ENCODE measurements at regions not wholly inside any gene's neighbourhood (a gene's known extent, or its start where the extent isn't known, plus 50 kb on each side); places are given as distances from the start of the nearest gene placed in this dataset.
"Not testable (repeated sequence)": the region's sequence is repeated elsewhere in the genome, so short reads cannot be mapped to it uniquely, and the experiment has no call there.

GRCh38 chr3:70464465-70464864 lies 152.0 kb upstream of the MDFIC2 start:
- Histone ChIP-seq H3K27ac (ENCODE audit: low read depth, low read length) (no peak overlapping the region), H3K14ac (ENCODE audit: low read length) (no peak overlapping the region), H3K4me1 (ENCODE audit: control insufficient read depth in 1 of 2, insufficient read depth in 2 of 2, low read length in 2 of 2) (no peaks in the 10 kb centered on the region), H2AFZ (ENCODE audit: insufficient read depth, low read length, poor library complexity) (no peak overlapping the region), H4K91ac (ENCODE audit: low read depth, low read length) (no peak overlapping the region), H3K23ac (ENCODE audit: low read length) (no peak overlapping the region), H2BK5ac (ENCODE audit: low read depth, low read length, poor library complexity) (no peak overlapping the region), H4K8ac (ENCODE audit: low read depth, low read length) (no peak overlapping the region), H3K4ac (ENCODE audit: low read depth, low read length) (no peak overlapping the region), H3K9ac (ENCODE audit: low read length) (no peak overlapping the region), H3K79me1 (ENCODE audit: low read length) (no peaks in the 10 kb centered on the region), H3K4me3 (ENCODE audit: low read depth, low read length) (no peak overlapping the region), H4K12ac (ENCODE audit: low read depth, low read length) (no peak overlapping the region), H3K18ac (ENCODE audit: low read length) (no peak overlapping the region), H3K27me3 (ENCODE audit: insufficient read depth, low read length) (no peaks in the 10 kb centered on the region), H3K9me3 (ENCODE audit: insufficient read depth, low read depth, low read length) (no peaks in the 10 kb centered on the region), H2AK5ac (ENCODE audit: low read length) (no peak overlapping the region), H2BK12ac (ENCODE audit: low read length) (no peak overlapping the region), H3K4me2 (ENCODE audit: low read length) (no peak overlapping the region), H3K79me2 (ENCODE audit: control insufficient read depth, insufficient read depth, low read length, poor library complexity) (no peaks in the 10 kb centered on the region), H2BK120ac (ENCODE audit: insufficient read depth, low read length, poor library complexity) (no peak overlapping the region), H3K36me3 (ENCODE audit: control insufficient read depth in 1 of 2, insufficient read depth in 2 of 2, low read length in 2 of 2) (no peaks in the 10 kb centered on the region)
- no CpG with 5 or more reads among the region's 5 CpGs for WGBS (ENCODE audit: extremely low coverage, insufficient coverage, insufficient read length)
- no peak for DNase-seq

DNA sequence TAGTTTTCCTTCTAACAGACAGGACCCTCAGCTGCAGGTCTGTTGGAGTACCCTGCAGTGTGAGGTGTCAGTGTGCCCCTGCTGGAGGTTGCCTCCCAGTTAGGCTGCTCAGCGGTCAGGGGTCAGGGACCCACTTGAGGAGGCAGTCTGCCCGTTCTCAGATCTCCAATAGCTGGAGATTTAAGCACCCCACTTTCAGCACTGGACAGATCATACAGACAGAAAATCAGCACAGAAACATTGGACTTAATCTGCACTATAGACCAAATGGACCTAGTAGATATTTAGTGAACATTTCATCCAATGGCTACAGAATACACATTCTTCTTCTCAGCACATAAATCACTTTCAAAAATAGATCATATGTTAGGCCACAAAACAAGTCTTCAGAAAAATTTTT lies 137.8 kb upstream of the MDFIC2 start:
- WGBS (ENCODE audit: extremely low coverage, insufficient coverage, insufficient read length), result no CpG with 5 or more reads among the region's 2 CpGs

DNA sequence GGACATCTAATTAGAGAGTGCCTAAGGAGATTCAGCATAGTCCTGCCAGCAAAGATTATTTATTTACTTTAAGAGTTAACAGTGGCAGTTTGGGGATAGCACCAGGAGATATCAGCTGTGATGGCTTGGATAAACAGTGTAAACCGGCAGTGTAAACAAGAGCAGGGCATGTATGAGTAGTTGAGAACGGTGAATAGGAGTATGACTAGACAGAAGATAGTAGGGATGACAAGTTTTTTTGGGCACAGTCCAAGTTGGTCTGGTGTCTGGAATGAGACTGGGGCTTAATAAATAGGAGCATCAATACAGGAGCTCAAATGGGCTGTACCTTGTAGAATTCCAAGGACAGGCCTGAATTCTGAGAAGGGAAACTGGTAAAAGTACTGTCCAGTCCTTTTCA lies 123.0 kb upstream of the MDFIC2 start:
- H4K8ac ChIP-seq (ENCODE audit: low read depth, low read length); H2BK5ac ChIP-seq (ENCODE audit: low read depth, low read length, poor library complexity); H3K9me3 ChIP-seq (ENCODE audit: insufficient read depth, low read depth, low read length); H3K4me2 ChIP-seq (ENCODE audit: low read length); H3K36me3 ChIP-seq (ENCODE audit: control insufficient read depth in 1 of 2, insufficient read depth in 2 of 2, low read length in 2 of 2); H3K23ac ChIP-seq (ENCODE audit: low read length); H4K12ac ChIP-seq (ENCODE audit: low read depth, low read length); H3K4me1 ChIP-seq (ENCODE audit: control insufficient read depth in 1 of 2, insufficient read depth in 2 of 2, low read length in 2 of 2); H2BK12ac ChIP-seq (ENCODE audit: low read length); H2BK120ac ChIP-seq (ENCODE audit: insufficient read depth, low read length, poor library complexity); H2AK5ac ChIP-seq (ENCODE audit: low read length); DNase-seq; H3K4ac ChIP-seq (ENCODE audit: low read depth, low read length); H3K27me3 ChIP-seq (ENCODE audit: insufficient read depth, low read length); H3K79me1 ChIP-seq (ENCODE audit: low read length); H3K14ac ChIP-seq (ENCODE audit: low read length); H3K18ac ChIP-seq (ENCODE audit: low read length); H3K27ac ChIP-seq (ENCODE audit: low read depth, low read length); H4K91ac ChIP-seq (ENCODE audit: low read depth, low read length); H3K79me2 ChIP-seq (ENCODE audit: control insufficient read depth, insufficient read depth, low read length, poor library complexity); H3K4me3 ChIP-seq (ENCODE audit: low read depth, low read length); H3K9ac ChIP-seq (ENCODE audit: low read length); H2AFZ ChIP-seq (ENCODE audit: insufficient read depth, low read length, poor library complexity): not testable (repeated sequence)
- WGBS (ENCODE audit: extremely low coverage, insufficient coverage, insufficient read length), result no CpG with 5 or more reads among the region's 2 CpGs

More for the DNA sequence above, 137.8 kb upstream of the MDFIC2 start:
- H3K36me3 ChIP-seq (ENCODE audit: control insufficient read depth in 1 of 2, insufficient read depth in 2 of 2, low read length in 2 of 2); H3K14ac ChIP-seq (ENCODE audit: low read length); H2BK12ac ChIP-seq (ENCODE audit: low read length); H3K23ac ChIP-seq (ENCODE audit: low read length); H4K12ac ChIP-seq (ENCODE audit: low read depth, low read length); H3K4me2 ChIP-seq (ENCODE audit: low read length); H3K79me2 ChIP-seq (ENCODE audit: control insufficient read depth, insufficient read depth, low read length, poor library complexity); H2AFZ ChIP-seq (ENCODE audit: insufficient read depth, low read length, poor library complexity); H3K4ac ChIP-seq (ENCODE audit: low read depth, low read length); H3K27me3 ChIP-seq (ENCODE audit: insufficient read depth, low read length); H4K91ac ChIP-seq (ENCODE audit: low read depth, low read length); H3K9ac ChIP-seq (ENCODE audit: low read length); H3K4me1 ChIP-seq (ENCODE audit: control insufficient read depth in 1 of 2, insufficient read depth in 2 of 2, low read length in 2 of 2); H2BK5ac ChIP-seq (ENCODE audit: low read depth, low read length, poor library complexity); H2AK5ac ChIP-seq (ENCODE audit: low read length); H4K8ac ChIP-seq (ENCODE audit: low read depth, low read length); H3K4me3 ChIP-seq (ENCODE audit: low read depth, low read length); H3K79me1 ChIP-seq (ENCODE audit: low read length); DNase-seq; H3K9me3 ChIP-seq (ENCODE audit: insufficient read depth, low read depth, low read length); H2BK120ac ChIP-seq (ENCODE audit: insufficient read depth, low read length, poor library complexity); H3K18ac ChIP-seq (ENCODE audit: low read length); H3K27ac ChIP-seq (ENCODE audit: low read depth, low read length): not testable (repeated sequence)

DNA sequence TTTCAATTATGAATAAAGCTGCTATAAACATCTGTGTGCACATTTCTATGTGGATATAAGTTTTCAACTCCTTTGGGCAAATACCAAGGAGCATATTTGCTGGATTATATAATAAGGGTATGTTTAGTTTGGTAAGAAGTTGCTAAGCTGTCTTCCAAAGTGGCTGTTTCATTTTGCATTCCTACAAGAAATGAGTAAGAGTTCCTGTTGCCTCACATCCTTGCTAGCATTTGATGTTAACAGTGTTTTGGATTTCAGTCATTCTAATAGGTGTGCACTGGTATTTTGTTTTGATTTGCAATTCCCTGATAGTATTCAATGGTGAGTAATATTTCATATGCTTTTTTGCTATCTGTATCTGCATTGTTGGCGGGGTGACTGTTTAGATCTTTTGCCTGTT lies 120.7 kb upstream of the MDFIC2 start:
- Histone ChIP-seq H3K27me3 (ENCODE audit: insufficient read depth, low read length) (no peaks in the 10 kb centered on the region), H3K4ac (ENCODE audit: low read depth, low read length) (no peak overlapping the region), H2BK12ac (ENCODE audit: low read length) (no peak overlapping the region), H3K18ac (ENCODE audit: low read length) (no peak overlapping the region), H2BK5ac (ENCODE audit: low read depth, low read length, poor library complexity) (no peak overlapping the region), H3K9me3 (ENCODE audit: insufficient read depth, low read depth, low read length) (no peaks in the 10 kb centered on the region), H3K14ac (ENCODE audit: low read length) (no peak overlapping the region), H3K9ac (ENCODE audit: low read length) (no peak overlapping the region), H3K4me3 (ENCODE audit: low read depth, low read length) (no peak overlapping the region), H3K79me2 (ENCODE audit: control insufficient read depth, insufficient read depth, low read length, poor library complexity) (no peaks in the 10 kb centered on the region), H2AFZ (ENCODE audit: insufficient read depth, low read length, poor library complexity) (no peak overlapping the region), H3K36me3 (ENCODE audit: control insufficient read depth in 1 of 2, insufficient read depth in 2 of 2, low read length in 2 of 2) (no peaks in the 10 kb centered on the region), H3K27ac (ENCODE audit: low read depth, low read length) (no peak overlapping the region), H2AK5ac (ENCODE audit: low read length) (no peak overlapping the region), H3K23ac (ENCODE audit: low read length) (no peak overlapping the region), H4K91ac (ENCODE audit: low read depth, low read length) (no peak overlapping the region), H4K12ac (ENCODE audit: low read depth, low read length) (no peak overlapping the region), H4K8ac (ENCODE audit: low read depth, low read length) (no peak overlapping the region), H3K4me1 (ENCODE audit: control insufficient read depth in 1 of 2, insufficient read depth in 2 of 2, low read length in 2 of 2) (no peaks in the 10 kb centered on the region), H2BK120ac (ENCODE audit: insufficient read depth, low read length, poor library complexity) (no peak overlapping the region), H3K79me1 (ENCODE audit: low read length) (no peaks in the 10 kb centered on the region), H3K4me2 (ENCODE audit: low read length) (no peak overlapping the region)
- DNase-seq, result peak; percentile 64 to 94
- WGBS (ENCODE audit: extremely low coverage, insufficient coverage, insufficient read length), result no CpG with 5 or more reads among the region's 1 CpG
